CD4-positive, alpha-beta T cell treated with Interferon gamma for 1 hour (primary cell): ENCODE measurements at regions not wholly inside any gene's neighbourhood (a gene's known extent, or its start where the extent isn't known, plus 50 kb on each side); places are given as distances from the start of the nearest gene placed in this dataset.

Source experiments
- DNase-seq: peaks from one replicate; pipeline ENCODE4 v3.0.0-alpha.2; 2020

DNA sequence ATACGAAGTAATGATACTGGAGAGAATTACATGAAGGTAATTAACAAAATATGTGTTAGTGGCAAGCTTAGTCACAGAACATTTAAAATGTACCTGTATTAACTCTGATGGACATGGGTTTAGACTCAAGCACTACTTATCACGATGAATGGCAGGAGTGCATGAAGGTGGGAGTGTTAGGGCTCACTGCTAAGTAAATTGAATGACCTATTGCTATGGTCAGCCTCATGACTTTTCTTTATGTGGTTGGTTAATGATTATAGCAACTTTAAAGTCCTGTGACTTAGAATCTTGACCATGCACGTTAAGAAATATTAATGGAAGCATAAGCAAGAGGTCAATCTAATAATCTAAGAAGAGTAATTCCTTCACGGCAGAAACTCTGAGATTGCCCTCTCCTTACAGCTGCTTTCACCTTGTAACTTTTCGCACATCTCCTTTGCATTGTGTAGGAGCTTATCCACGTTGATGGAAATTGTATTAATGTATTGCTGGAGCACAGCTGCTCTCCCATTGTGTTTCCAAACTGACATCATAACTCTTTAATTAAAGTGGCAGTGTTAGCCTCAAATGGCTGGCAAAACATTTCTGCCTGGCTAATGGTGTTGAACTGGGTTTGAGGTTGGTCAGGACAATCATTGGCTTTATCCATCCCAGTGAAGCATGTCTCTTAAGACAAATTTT, 114.5 kb downstream of the RXFP2 start:
- DNase-seq: no peak

DNA sequence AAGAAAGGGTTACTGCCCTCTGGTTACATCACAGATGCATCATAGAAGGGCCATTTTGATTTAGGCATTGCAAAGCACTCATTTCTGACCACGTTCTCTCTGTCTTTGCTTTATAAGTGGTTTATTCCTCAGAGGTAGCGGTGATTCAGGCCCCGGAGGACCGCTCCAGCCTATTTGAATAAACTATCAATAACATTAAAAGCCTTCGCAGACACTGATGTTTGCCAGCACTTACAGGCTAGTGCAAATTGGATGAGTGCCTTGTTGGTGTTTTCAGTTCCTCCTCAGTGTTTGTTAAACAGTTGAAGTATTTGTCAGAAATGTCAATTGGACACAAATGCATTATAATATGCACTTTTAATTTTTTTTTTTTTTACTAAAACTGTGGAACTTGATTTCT, 120.2 kb downstream of the RXFP2 start:
- no peak for DNase-seq

DNA sequence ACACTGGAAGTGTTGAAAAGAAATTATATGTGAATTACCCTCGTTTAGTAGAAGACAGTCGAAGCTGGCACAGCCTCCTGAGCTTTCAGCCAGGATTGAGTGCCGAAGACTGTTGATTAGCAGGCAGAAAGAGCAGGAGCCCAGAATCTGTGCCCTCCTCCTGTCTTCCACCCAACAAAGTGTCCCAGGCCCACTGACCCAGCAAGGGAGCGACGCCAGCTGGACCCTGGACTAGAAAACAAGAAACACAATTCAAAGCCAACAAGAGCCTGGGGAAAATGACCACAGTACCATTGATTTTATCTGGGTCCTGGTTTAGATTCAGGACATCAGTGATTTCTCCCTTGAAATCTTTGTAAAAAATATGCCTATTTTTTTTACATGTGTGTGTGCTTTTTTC, 120.7 kb downstream of the RXFP2 start:
- no peak for DNase-seq

DNA sequence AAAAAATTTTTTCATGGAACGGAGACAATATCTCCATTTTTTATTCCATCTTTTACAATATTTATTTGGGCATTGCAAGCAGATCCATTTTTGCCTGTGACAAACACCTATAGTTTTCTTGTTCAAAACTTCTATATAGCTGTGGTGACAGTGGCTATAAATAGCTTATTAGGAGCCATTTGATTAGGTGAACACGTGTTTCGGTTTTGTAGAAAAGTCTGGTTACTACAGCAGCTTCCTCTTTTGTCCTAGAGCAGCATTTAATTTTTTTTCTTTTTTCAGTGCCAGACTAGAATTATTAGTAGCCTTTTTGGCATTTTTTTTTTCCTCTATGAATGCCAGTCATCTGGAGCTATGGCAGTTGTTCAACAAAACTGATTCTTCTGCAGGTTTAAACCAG, 123.5 kb downstream of the RXFP2 start:
- no peak for DNase-seq

DNA sequence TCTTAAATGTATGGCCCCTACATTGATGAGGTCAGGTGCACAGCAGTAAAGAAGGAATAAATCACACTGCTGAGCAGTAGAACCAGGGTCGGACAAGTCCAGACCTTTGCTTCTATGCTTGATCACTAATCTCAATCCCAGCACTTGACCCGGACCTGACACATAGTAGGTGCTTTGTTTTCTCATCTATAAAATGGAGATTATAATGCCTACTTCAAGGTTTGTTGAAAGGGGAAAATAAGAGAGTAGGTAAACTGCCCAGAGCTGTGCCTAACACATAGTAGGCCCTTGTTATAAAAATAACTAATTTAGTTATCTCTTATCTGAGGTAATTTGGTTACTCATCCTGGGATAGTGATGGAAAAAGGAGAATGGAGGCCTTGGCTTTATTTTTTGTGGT, 125.0 kb downstream of the RXFP2 start:
- DNase-seq: no peak

DNA sequence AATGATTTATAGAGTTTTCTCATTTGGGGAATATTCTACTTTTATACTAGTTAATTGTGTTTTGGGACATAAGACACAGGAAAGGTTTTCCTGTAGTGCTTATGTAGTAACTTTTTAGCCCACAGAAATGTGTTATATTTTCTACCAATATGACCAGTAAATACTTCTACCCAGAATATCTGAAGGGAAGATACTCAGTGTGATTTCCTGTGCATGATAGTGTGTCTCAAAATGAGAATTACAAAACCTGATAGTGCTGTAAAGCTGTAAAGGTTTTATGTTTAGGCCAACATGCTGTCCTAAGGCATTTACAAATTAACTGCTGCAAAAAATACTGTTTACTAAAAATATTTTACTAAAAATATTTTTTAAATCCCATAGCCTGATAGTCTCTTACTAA, 126.8 kb downstream of the RXFP2 start:
- no peak for DNase-seq

DNA sequence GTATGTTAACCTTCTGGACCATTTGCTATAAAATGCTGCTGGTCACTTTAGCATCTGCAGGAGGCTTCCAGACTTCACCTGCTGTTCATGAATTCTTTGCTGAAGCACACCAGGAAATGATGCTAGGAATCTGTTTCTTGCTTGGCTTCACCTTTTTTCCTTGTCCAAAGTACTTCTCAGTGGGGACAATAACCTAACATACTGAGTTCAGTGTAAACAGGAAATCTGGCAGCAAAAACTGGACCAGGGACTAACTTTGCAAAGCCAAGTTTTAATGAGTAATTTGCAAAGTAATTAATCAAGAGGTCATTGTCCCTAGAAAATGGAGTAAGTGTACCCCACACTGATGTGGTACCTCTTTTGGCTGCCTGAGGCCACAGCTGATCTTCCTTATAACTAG, 128.4 kb downstream of the RXFP2 start:
- DNase-seq: no peak

DNA sequence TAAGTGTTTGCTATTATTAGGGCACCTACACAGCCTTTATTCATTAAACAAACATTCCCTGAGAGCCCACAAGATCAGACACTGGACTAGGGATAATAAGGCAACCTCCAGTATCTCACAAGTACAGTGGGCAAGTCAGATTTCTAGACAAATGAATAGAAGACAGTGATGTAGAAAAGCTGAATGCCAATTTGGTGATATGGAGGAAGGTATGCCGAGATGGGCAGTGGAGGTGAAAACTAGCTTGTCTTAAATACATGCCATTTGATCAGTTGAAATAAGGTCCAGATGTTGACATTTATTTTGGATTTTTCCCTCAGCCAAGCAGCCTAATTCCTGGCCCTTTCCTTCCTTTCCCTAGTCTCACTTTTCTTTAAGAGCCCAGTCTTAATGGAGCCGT, 130.3 kb downstream of the RXFP2 start:
- no peak for DNase-seq

DNA sequence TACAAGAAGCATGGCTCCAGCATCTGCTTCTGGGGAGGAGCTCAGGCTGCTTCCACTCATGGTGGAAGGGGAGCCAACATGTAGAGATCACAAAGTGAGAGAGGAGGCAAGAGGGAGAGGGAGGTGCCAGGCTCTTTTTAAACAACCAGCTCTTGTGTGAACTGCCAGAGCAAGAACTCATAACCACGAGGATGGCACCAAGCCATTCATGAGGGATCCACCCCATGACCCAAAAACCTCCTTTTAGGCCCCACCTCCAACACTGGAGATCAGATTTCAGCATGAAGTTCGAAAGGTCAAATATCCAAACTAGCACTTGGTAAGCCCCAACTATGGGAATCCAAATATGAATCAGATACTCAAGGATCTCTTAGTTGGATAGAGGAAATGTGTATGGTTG, 131.2 kb downstream of the RXFP2 start:
- no peak for DNase-seq

DNA sequence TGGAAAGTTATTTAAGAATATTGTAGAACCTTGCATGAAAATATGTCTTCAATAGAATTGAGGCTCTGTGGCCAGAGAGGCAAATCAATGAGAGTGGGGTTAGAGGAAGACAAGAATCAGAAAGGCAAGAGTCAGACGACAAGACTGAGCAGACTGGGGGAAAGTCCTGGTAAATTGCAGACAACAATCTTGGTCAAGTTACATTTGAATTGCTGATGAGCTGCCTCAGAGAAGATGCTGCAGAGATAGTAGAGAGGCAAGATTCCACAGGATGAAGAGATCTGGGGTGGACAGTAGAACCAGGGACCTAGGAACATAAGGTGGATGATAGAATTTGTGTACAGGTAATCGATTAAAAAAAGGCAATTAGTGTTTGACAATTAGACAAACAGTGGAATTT, 133.8 kb downstream of the RXFP2 start:
- DNase-seq: no peak

DNA sequence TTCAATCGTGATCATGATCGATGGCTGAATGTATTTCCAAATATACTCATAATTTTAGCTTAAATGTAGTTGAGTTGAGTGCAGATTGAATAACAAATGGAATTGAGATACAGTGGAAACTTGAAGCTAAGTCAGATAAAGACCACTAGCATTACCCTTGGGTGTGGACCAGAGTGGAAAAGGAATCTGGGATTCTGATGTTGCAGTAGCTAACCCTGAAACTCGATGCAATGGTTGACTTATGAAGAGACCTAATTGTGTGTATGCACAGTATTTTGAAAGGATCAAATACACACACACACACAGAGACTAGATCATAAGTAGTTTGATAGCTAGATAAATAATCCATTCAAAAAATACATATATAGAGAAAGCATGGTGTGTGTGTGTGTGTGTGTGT, 135.8 kb downstream of the RXFP2 start:
- DNase-seq: no peak

DNA sequence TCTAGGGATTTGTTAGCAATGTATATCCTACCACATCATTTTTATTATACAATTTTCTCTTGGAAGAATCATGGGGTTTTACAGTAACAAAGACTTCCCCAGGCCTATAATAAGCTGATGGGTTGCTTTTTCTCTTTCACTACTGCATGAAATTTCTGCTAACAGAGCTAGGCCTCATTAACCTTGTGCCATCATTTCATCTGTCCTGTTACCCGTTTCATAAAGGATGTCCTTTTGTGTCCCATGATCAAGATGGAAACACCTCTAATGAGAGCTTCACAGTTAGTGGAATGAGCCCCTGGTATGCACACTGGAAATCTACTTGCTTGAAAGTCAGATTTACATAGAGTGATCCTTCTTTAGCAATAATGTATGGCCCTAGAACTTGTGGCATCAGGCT, 138.7 kb downstream of the RXFP2 start:
- no peak for DNase-seq

DNA sequence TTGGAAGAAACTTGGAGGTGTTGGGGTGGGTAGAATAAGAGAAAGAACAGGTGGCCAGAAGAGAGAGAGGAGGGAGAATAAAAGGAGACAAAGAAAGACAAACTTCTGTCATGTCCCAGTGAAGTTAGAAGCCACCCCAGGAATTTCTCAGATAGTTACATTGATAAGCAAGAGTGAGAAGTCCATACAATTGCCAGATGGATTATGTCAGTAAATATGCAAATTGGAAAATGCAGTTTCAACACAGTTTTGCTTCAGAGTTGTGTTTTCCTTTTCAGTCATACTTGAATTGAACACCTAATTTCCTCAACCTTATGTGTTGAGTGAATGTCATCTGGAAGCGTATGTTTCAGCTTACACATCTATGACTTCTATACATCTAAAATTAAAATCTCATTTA, 139.2 kb downstream of the RXFP2 start:
- no peak for DNase-seq

DNA sequence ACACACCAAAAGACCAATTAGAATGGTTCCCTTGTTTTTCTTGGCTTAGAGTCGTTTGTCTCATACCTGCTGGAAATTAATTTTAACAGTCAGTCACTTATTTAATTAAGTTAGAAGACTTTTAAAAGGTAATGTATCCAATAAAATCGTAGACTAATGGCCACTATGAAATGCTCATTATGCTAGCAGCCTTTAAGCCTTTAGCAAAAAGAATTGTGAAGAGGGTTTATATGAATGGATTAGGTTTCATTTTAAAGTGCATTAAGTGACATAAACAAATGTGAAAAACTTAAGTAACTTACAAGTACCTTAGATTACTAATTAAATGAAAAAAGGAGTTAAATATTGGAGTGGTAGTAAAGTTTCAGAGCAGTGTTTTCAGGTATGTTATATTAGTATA, 139.6 kb downstream of the RXFP2 start:
- no peak for DNase-seq

DNA sequence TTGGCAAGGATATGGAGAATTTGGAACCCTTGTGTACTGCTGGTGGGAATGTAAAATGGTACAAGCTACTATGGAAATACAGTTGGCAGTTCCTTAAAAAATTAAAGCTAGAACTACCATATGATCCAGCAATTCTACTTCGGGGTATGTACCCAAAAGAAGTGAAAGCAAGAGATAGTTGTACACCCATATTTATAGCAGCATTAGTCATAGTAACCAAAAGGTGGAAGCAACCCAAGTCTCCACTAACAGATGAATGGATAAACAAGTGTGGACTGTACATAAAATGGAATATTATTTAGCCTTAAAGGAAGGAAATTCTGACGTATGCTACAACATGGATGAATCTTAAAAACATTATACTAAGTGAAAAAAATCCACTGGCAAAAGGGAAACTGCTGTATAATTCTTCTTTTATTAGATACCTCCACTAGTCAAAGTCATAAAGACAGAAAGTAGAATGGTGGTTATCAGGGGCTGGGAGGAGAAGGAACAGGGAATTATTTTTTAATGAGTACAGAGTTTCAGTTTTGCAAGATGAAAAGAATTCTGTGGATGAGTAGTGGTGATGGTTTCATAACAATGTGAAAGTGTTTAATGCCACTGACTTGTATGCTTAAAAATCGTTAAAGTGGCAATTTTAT, 141.6 kb downstream of the RXFP2 start:
- no peak for DNase-seq

DNA sequence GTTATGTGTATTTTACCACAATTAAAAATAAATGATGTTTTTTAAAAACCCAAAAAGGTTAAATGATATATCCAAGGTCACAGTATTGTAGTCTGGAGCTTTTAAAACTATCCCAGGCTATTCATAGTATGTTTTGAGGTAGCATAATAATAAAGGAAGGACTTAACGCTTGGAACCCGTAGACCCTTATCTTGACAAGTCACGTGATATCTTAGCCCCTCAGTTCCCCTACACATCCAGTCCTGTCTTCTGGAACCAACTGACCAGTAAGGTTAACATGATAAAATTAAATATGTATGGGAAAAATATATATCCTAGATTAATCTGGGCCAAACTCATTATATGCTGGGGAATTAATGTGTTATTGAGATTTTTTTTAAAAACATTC, 142.2 kb downstream of the RXFP2 start:
- DNase-seq: no peak

DNA sequence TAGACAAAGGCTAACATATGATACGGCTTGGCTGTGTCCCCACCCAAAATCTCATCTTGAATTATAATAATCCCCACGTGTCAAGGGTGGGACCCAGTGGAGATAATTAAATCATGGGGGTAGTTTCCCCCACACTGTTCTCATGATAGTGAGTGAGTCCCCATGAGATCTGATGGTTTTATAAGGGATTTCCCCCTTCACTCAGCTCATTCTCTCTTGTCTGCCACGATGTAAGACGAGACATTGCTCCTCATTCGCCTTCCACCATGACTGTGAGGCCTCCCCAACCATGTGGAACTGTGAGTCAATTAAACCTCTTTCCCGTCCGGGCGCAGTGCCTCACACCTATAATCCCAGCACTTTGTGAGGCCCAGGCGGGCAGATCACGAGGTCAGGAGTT, 143.5 kb downstream of the RXFP2 start:
- DNase-seq: no peak

DNA sequence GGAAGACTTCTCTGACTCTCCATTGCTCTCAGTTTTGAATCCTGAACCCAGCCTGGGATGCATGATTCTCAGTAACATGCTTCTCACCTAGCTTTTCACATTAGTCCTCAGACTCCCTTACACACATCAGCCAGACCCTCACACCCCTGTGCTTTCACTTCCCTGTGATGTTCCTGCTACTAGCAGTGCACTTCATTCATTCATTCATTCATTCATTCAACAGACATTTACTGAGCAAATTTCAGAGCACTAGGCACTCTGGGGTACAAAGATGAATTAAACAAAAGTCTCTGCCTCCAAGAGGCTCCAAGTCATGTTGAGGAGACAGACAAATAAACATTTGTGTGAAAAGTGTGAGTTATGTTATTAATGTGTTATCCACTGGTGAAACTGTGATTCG, 145.2 kb downstream of the RXFP2 start:
- DNase-seq: no peak

DNA sequence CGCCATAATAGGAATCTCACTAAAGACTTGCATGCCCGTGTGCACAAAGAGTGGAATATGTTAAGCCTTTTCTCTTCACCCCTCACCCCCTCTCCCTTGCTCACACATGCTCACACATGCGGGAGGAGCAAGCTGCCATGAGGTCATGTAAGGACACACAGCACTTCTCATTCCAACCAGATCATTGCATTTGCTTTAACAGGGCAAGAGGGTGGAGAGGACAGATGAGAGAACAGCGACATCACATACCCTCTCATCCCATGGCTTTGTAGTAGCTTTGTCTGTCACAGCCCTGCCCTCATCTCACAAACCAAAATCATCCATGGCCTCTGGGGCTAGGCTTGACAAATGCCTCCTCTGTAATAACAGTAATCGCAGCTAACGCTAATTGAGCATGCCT, 145.6 kb upstream of the FRY start:
- DNase-seq: no peak

DNA sequence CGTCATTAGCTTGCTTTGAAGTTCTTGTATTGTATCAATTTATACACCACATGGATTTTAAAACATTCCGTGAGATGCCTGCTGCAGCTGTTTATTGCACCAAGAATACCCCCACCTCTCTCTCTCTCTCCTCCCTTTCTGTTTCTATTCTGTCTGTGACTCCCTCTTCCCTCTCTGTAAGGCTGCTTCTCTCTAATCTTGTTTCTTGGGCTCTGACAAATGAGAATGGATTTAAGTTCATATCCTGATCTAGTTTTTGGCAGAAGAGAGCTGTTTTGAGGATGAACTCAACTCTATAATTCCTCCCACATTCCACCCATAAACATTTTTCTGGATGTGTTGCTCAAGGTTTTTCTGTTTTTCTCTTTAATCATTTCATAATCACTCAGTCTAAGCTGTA, 144.3 kb upstream of the FRY start:
- DNase-seq: no peak

DNA sequence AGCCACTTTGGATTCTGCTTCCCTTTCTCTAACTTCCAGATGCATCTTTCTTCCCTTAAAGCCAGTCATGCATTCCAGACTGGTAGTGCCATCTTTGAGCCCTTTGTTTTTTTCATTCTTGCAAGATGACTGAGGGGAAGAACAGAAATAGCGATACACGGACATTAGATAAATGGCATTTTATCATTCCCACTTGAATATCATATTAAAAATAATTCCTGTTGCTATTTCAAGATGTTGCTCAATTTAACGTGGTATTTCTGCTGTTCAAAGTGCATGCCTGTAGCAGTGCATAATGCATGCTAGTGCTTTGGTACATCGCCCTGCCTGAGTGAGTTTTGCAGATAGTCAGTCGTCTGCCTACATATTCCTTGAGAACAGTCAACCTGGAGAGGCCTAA, 140.6 kb upstream of the FRY start:
- DNase-seq: no peak

DNA sequence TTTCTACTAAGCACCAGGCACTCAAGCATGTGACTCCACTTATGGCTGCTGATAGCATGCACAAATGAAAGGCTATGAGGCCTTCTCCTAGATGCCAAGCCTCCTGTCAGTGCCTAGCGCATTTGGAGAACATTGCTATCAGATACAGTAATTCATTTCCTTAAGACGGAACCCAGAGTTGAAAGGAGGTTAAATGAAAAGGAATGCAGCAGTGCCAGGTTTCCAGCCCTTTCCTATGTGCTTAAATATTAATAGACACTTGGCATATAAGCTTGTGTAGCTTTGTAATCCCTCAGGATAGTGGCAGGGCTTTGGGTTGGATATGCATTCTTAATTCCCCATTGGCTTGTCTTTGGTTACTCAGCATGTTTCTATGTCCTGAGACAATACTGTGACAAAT, 140.1 kb upstream of the FRY start:
- no peak for DNase-seq

DNA sequence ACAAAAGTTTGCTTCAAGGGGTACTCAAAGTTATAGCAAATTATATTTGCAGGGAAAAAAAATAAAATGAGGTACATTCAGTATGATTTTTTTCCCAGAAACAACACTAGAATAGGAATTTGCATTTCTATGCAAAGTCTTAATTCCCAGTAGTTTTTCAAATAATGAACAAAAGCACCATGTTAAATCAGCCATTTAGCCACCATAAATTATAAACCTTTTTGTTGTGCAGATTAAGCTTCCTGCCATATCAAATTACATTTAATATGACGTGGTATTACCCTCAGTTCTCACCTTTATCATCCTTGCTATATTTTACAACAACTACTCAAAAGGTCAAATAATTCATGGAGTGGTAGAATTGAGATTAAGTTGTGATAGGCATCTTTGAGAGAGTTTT, 136.6 kb upstream of the FRY start:
- no peak for DNase-seq

DNA sequence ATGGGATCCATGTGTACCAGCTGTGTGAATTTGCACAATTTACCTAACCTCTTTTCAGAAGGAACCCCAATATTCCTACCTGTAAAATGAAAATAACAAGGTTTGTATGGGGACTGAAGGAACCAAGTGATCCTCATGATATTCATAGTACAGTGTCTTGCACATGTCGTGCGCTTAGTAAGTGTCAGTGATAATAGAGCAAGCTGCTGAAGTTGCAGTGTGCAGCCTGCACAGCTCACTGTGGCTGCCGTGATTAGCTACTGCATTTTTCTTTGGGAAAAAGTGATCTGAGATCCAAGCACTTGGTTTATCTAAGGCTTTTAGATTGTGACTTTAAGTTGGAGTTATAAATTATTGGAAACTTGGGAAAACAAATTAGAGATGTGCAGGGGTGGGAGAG, 135.9 kb upstream of the FRY start:
- no peak for DNase-seq

DNA sequence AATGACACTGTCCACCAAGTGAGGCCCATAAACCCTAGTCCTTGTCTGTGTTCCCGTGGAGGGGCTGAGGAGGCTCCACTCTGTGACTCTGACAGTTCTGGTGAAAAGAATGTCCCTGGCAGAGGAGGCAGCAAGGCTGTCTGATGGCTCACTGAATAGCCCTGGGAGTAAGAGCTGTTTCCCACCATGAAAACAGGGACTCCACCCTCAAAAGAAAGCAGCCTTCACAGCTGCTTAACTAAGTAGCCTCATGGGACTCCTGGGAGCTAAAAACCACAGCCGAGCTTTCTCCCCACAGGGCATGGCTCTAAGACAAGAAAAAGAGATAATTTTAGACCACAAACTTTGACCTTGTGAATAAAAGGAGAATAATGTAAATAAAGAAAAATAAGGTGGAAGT, 135.1 kb upstream of the FRY start:
- no peak for DNase-seq
